ENCODE measurements at regions not wholly inside any gene's neighbourhood (a gene's known extent, or its start where the extent isn't known, plus 50 kb on each side); places are given as distances from the start of the nearest gene placed in this dataset.
A peak's percentile ranks its signal among the peaks of the same experiment; 100 is the strongest.
"Not testable (repeated sequence)": the region's sequence is repeated elsewhere in the genome, so short reads cannot be mapped to it uniquely, and the experiment has no call there.

DNA sequence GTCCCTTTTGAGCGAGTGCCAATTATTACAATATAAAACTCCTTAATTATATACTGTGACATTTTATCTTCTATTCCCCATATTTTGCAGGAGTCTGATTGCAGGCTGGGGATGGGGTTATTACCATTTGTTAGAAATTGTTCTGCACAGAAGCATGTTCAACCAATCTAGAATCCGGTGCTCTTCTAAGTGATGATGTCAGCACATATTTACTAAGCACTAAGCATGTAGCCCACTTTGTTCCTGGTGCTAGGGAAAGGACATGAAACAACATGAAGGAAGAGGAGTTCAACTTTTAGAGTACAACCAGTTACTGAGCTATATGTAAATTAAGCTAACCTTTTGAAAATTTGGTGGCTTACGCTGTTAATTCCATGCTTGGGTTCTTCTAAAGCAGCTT is 52.8 kb upstream of the IL1RAPL2 start:
- no peak for DNase-seq

DNA sequence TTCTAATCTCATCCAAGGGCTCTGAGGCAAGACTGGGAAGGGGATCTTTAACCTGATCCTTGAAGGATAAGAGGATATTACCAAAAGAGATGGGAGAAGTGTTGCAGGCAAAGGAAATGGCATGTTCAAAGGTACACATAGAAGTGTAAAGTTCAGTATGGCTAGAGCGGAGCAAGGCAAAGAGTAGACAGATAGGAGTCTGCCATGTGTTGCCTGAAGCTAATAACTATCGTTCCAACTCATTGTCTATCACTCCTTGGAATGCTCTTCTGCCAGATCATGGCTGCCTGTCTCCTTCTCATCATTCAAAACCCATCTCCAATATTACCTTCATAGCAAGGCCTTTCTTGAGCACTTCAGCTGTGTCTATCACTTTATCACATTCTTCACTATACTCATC is 55.2 kb upstream of the IL1RAPL2 start:
- DNase-seq = no peak

- no peak for DNase-seq
Measured at GRCh38 chrX:104502460-104502859, 63.5 kb upstream of the IL1RAPL2 start.

DNA sequence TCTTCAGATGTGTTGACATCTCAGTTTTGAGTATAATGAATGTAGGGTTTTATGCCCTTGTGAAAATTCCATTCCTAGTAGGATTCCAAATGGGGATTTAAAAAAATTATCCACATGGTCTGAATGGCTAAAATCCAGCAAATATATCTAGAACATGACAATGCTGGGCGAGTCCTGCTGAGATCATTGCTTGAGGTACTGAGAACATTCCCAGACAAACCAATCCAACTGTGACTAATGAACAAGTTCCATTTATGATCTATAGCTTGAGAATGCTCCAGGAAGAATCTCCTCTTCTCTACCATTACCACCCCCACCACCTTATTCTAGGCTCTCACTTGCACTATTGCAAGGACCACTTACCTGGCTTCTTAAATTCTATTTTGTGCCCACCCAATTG is 77.2 kb upstream of the IL1RAPL2 start:
- DNase-seq = no peak

- no peak for DNase-seq
Measured at GRCh38 chrX:104486691-104487090, 79.3 kb upstream of the IL1RAPL2 start.

GRCh38 chrX:104482757-104483156 is 83.2 kb upstream of the IL1RAPL2 start:
- no peak for DNase-seq

DNA sequence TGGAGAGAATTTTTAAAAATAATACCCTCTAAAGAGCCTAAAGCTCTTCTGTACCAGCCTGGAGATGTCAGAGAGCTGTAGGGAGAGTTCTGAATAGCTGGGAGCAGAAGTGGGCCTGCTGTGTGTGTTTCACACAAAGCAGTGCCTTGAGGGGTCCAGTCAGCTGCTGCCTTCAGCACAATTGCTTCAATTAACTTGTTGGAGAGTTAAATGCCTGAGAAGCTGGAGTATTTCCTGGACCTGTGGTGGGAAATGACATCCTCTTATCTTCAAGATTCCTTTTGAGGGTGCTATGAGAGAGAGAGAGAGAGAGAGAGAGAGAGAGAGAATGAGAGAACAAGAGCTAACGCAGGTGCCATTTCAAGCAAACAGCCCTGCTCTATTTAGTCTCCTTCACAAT is 96.2 kb upstream of the IL1RAPL2 start:
- no peak for DNase-seq

GRCh38 chrX:104459796-104460195 is 106.2 kb upstream of the IL1RAPL2 start:
- no peak for DNase-seq

GRCh38 chrX:104457130-104457529 is 108.9 kb upstream of the IL1RAPL2 start:
- not testable (repeated sequence) for DNase-seq

GRCh38 chrX:104450316-104450715 is 115.7 kb upstream of the IL1RAPL2 start:
- no peak for DNase-seq

GRCh38 chrX:104445591-104445990 is 120.4 kb upstream of the IL1RAPL2 start:
- no peak for DNase-seq

DNA sequence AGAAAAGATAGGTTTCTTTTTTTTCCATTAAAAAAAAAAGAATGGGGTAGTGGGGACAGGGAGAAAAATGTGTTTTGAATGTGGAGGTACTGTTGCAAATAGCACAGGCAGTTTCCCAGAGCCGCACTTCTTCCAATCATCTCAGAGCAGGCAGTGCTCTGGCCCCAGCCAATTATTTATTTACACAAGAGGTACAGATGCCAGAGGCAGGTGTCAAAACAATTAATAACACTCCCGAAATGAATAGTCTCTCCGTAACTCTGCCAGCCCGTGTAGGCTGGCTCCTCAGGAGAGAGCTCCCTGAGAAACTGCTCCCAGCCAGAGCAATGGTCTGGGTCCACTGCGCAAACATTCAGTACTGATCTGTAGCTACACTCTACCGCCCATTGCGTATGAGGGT is 130.8 kb upstream of the IL1RAPL2 start:
- no peak for DNase-seq

DNA sequence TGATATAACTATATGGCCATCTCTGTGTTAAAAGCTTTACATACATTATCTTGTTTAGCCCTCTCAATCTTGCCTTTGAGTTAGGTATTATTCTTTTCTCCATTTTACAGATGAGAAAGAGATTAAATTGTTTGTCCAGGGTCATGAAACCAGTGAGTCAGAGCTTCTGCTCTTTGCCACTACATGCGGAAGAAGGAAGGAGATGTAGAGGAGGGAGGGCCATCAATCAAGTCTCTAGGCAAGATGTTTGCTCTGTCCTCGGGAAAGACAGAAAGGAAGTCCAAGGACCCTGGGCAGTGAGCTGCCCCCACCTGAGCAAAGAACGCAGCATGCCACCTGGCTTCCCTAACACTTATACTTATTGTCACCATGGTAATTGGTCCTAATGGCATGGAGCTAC is 133.7 kb upstream of the IL1RAPL2 start:
- DNase-seq = no peak

- peak; percentile 19 for DNase-seq
Measured at GRCh38 chrX:104430742-104431119, 135.3 kb upstream of the IL1RAPL2 start.

DNA sequence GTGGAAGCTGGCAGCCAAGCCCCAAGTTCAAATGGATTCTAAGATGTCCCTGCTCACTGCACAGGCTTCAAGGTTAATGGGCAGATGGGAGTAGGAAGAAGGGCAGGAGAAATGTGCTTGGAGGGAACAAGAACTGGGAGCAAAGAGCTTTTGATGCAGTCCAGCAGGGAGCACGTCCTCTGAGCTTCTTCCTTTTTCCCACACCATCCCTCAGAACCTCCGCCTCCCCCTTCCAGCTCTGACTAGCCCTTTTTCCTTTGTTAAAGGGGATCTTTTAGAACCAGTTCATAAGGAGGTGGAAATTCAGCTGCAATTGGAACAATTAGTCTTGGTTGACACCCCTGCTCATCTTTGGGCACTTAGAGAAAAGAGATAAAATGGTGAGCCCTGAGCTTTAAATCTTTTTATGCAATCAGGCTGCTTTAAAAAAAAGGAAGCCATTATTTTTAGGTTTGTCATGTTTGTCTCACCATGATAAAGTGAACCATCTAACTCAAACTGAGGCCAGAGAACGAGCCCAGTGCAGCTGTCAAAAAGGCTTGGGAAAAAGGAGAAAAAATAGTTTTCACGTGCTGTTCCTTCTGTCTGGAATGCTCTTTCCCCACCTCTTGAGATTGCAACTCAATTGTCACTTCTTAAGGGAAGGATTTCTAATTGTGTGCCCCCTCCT is 135.8 kb upstream of the IL1RAPL2 start:
- DNase-seq = no peak

DNA sequence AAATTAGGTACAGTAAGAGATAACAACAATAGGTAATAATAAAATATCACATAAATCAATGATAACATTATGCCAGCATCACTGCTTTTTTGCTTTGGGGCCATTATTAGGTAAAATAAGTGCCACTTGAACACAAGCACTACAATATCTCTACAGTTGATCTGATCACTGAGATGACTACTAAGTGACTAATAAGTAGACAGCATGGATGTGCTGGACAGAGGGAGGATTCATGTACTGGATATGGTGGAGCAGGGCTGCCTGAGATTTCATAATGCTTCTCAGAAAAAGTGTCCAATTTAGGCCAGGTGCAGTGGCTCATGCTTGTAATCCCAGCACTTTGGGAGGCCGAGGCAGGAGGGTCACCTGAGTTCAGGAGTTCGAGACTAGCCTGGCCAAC is 137.8 kb upstream of the IL1RAPL2 start:
- DNase-seq = no peak

DNA sequence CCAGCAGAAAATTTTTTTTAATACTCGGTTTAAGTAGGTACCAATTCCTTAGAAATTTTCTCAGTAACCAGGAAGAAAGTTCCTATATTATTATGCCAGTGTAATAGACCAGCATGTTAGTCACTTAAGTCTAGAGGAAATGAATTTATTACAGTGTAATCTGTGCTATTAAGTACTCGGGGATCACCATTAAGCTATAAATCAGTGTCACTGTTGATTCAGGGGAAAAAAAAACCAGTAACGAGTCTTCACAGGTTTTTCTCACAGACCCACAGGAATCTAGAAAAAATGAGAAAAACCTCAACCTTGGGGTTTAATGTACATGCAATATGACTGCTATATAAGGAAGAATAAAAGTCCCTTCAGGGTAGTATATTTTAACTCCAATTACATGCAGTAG is 138.3 kb upstream of the IL1RAPL2 start:
- DNase-seq = no peak

GRCh38 chrX:104427073-104427472 is 138.9 kb upstream of the IL1RAPL2 start:
- DNase-seq = no peak

GRCh38 chrX:104420907-104421306 is 145.1 kb upstream of the IL1RAPL2 start:
- DNase-seq = no peak

DNA sequence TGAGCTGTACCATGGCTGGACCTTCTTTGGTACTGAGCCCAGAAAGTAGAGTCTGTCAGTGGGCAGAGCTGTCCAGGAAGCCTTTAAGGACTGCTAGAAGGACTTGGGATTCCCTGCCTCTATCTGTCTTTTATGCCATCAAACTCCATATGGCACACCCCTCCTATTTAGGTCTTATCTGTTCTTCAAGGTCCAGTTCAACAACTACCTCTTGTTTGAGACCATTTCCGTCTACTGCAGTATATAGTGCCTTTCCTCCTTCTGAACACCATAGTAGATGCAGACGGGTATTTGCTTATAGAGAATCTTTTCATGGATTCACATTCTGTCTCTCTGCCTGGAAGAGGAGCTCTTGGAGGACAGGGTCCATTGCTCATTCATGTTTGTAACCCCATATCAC is 146.1 kb upstream of the IL1RAPL2 start:
- DNase-seq = no peak

DNA sequence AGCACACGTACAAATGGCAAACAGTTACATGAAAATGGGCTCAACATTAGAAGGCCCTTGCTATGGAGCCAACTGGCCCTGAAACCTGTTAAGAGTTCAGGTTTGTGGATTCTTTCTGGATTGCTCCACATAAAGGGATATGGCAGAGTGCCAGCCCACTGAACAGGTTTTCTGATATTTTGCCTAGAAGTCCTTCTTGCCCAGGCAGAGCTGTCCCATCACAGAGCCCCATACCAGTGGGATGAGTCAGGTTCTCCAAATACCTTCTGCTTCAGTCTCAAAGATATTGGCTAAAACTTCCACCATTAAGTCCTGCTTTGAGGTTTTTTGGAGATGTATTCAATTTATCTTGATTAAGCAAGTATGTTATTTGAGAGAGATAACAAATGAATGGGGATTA is 146.8 kb upstream of the IL1RAPL2 start:
- DNase-seq = peak; percentile 3

DNA sequence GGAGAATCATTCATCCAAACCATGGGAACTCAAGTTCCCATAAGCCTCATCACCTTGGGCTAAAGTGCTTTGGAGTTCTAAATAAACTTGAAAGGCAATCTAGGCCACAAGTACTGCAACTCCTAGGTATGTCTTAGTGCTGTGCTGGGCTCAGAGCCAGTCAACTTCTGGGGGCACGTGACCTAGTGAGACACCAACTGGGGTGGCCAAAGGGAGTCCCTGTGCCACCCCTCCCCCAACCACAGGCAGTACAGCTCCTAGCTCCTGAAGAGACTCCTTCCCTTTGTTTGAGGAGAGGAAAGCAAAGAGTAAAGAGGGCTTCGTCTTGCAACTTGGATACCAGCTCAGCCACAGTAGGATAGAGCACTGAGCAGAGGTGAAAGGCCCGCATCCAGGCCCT is 154.2 kb upstream of the IL1RAPL2 start:
- DNase-seq = no peak

DNA sequence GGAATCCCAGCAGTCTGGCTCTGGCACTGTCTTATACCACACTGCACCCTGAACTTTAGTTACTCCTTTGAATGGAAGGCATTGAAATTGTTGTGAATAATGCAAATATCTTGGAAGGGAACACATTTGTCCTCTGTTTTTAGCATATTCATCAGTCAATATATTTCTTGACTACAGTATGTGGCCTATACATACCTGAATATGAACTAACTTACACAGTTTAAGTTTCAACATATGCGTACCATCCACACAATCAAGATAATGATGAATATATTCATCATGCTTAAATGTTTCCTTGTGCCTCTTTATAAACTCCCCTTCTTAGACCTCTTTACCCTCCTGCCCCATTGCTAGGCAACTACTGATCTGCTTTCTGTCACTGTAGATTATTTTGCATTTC is 145.7 kb upstream of the ESX1 start:
- no peak for DNase-seq

DNA sequence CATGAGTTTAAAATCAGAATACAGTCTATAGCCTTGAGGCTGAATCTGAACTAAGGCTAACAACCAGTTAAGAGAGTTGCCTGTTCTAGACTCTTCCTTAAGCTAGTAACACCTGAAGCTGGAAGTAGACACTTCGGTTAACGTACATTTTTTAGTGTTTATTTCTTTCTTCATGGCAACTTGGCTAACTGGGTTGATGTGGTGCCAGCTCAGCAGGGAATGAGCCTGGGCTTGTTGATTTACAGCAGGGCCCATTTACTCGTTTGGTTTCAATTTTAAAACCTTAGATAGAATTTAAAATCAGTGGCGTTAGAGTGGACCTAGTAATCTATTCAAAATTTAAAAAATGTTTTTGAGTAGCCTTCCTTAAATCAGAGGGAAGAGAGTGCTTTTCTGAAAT is 137.6 kb upstream of the ESX1 start:
- no peak for DNase-seq

- DNase-seq = no peak
Measured at GRCh38 chrX:104391906-104392305, 137.2 kb upstream of the ESX1 start.

GRCh38 chrX:104376937-104377336 is 122.2 kb upstream of the ESX1 start:
- DNase-seq = no peak

Data from kidney glomerular epithelial cell (primary cell).